Endothelial cell of umbilical vein (primary cell): ENCODE measurements at regions not wholly inside any gene's neighbourhood (a gene's known extent, or its start where the extent isn't known, plus 50 kb on each side); places are given as distances from the start of the nearest gene placed in this dataset.

Experiments
- BruUV-seq: library from RNA; stranded (reverse); fragments of 400-500 nt; replicated peaks from 2 replicates; lab custom pipeline; 2021; lab: Mats Ljungman, UMichigan
- CTCF ChIA-PET: fragments of 300-600, 350-600 bp; sonication (Branson Sonifier 250); formaldehyde crosslinking; loops from one replicate; lab custom pipeline; 2021; ENCODE audit warnings: antibody characterized with exemption, inconsistent platforms; lab: Charles Lee
- POLR2A ChIA-PET: fragments of 300-600, 350-600 bp; sonication (Branson Sonifier 250); formaldehyde crosslinking; loops from one replicate; lab custom pipeline; 2021; ENCODE audit warnings: antibody characterized with exemption, inconsistent platforms; lab: Charles Lee
- DNase-seq: peaks from one replicate; pipeline ENCODE4 v3.0.0-alpha.2; 2011; ENCODE audit warnings: low read depth, low spot score
- FAIRE-seq: peaks from 2 replicates; lab custom pipeline; 2011; peaks lifted over from hg19 to GRCh38; lab: Jason Lieb, UNC
- H2AFZ ChIP-seq: 2 replicates; pipeline ENCODE4 v1.6.0; 2012; ENCODE audit warnings: low read depth, low read length, control low read depth, inconsistent platforms
- H3K27ac ChIP-seq: 2 replicates; pipeline ENCODE4 v1.5.1; 2011; ENCODE audit warnings: low read depth, mild to moderate bottlenecking, control low read depth, low read length, moderate library complexity; ENCODE audit not compliant: insufficient read depth
- H3K27me3 ChIP-seq, 2 experiments: 2 replicates each; pipeline versions ENCODE4 v1.6.0 to v1.6.1; 2011; ENCODE audit warnings: low read length in 2 of 2, mixed read lengths in 1 of 2; ENCODE audit not compliant: control insufficient read depth in 2 of 2, insufficient read depth in 2 of 2
- H3K36me3 ChIP-seq, 2 experiments: 2 replicates in 1 of 2; 3 replicates in 1 of 2; pipeline ENCODE4 v1.5.1; 2011; ENCODE audit warnings: low read length in 2 of 2, mild to moderate bottlenecking in 1 of 2, moderate library complexity in 1 of 2; ENCODE audit not compliant: control insufficient read depth in 2 of 2, insufficient read depth in 2 of 2; ENCODE audit errors: extremely low read depth in 1 of 2
- H3K4me1 ChIP-seq: 3 replicates; pipeline ENCODE4 v1.5.1; 2011; ENCODE audit warnings: mild to moderate bottlenecking, low read length; ENCODE audit not compliant: control insufficient read depth, insufficient read depth; ENCODE audit errors: extremely low read depth
- H3K4me2 ChIP-seq: 2 replicates; pipeline ENCODE4 v1.6.1; 2011; ENCODE audit warnings: low read length, control low read depth, mixed read lengths; ENCODE audit not compliant: insufficient read depth
- H3K4me3 ChIP-seq, 3 experiments: fragments of 200-600 bp in 1 of 3; sonication (generic), shearing (Covaris generic) in 1 of 3; replicated peaks in 1 of 3; 2 replicates each; pipeline ENCODE4 v1.5.1; 2011 to 2016; ENCODE audit warnings: control low read depth in 3 of 3, low read length in 3 of 3, mild to moderate bottlenecking in 2 of 3, inconsistent platforms in 1 of 3, low read depth in 1 of 3, moderate library complexity in 1 of 3; ENCODE audit not compliant: insufficient read depth in 1 of 3
- H3K79me2 ChIP-seq: 2 replicates; pipeline ENCODE4 v1.6.0; 2012; ENCODE audit warnings: low read length, inconsistent platforms; ENCODE audit not compliant: control insufficient read depth, insufficient read depth
- H3K9ac ChIP-seq: replicated peaks from 2 replicates; pipeline ENCODE3; 2011; ENCODE audit warnings: low read length, control low read depth; ENCODE audit not compliant: insufficient read depth; ENCODE audit errors: extremely low read depth
- H3K9me1 ChIP-seq: replicated peaks from 3 replicates; pipeline ENCODE4 v1.6.0; 2011; ENCODE audit warnings: mild to moderate bottlenecking, low read length; ENCODE audit not compliant: control insufficient read depth, insufficient read depth; ENCODE audit errors: extremely low read depth
- H3K9me3 ChIP-seq: replicated peaks from 2 replicates; pipeline ENCODE4 v1.5.1; 2012; ENCODE audit warnings: low read length, inconsistent platforms; ENCODE audit not compliant: control insufficient read depth, insufficient read depth
- H4K20me1 ChIP-seq: replicated peaks from 2 replicates; pipeline ENCODE3; 2011; ENCODE audit warnings: mild to moderate bottlenecking, low read length; ENCODE audit not compliant: control insufficient read depth, insufficient read depth; ENCODE audit errors: extremely low read depth
- EZH2 ChIP-seq: IDR thresholded peaks from 2 replicates; pipeline ENCODE4 v1.6.1; 2012; ENCODE audit warnings: borderline replicate concordance, low read depth, mild to moderate bottlenecking, moderate library complexity, low read length, inconsistent platforms; ENCODE audit not compliant: severe bottlenecking
- JUN ChIP-seq: IDR thresholded peaks from 2 replicates; pipeline ENCODE4 v1.6.1; 2011; ENCODE audit warnings: borderline replicate concordance, low read depth; ENCODE audit not compliant: insufficient read length, insufficient read depth
- POLR2AphosphoS5 ChIP-seq: IDR thresholded peaks from 2 replicates; pipeline ENCODE4 v1.6.1; 2012; ENCODE audit warnings: low read depth, mild to moderate bottlenecking, control low read depth, low read length, moderate library complexity; ENCODE audit not compliant: insufficient read depth
- dilution Hi-C: fragments of 300-500 bp; cut with MboI; formaldehyde crosslinking; loops from one replicate; pipeline ENCODE4 v1.15.0; 2019; ENCODE audit warnings: low sequenced_read_pairs; ENCODE audit not compliant: extremely low pct_ligation_motif_present
- intact Hi-C: fragments of 100-400 bp; cut with micrococcal nuclease; formaldehyde crosslinking; loops from one replicate; pipeline ENCODE4 v1.10.0; 2022

GRCh38 chr14:76920331-76921087 is 94.3 kb downstream of the LRRC74A start:
- no peaks in the 10 kb centered on the region for H3K36me3 ChIP-seq
- H3K9ac ChIP-seq = peak overlapping the region; percentile 55
- peaks cover 32% of the 10 kb centered on the region for H3K4me1 ChIP-seq
- ChIA-PET POLR2A (interaction anchor here (0.6 to 1.8 kb wide), 4 partner anchors 27 to 119 kb away, joined by 3 to 12 read pairs (median 4); partner anchors contain the start of gene IRF2BPL), CTCF (interaction anchor here (0.6 to 4.9 kb wide), 16 partner anchors 15 to 149 kb away, joined by 3 to 51 read pairs (median 5); partner anchors contain the start of gene IRF2BPL)
- no peak for DNase-seq
- H3K4me2 ChIP-seq = peak overlapping the region; percentile 19
- H2AFZ ChIP-seq = peak overlapping the region; percentile 31
- H3K27ac ChIP-seq = peak overlapping the region; percentile 86
- dilution Hi-C loops = no loop called here
- no peaks in the 10 kb centered on the region for H3K27me3 ChIP-seq
- no peak overlapping the region for H3K4me3 ChIP-seq
- FAIRE-seq = no peak
- no peaks in the 10 kb centered on the region for H4K20me1 ChIP-seq
- no peaks in the 10 kb centered on the region for H3K9me3 ChIP-seq
- TF ChIP-seq JUN (no peak), POLR2AphosphoS5 (no peak), EZH2 (no peak)
- H3K9me1 ChIP-seq = no peaks in the 10 kb centered on the region
- intact Hi-C loops = no loop called here
- BruUV-seq = no TSS peak
- no peaks in the 10 kb centered on the region for H3K79me2 ChIP-seq
